Gastrocnemius medialis (tissue), 4 donors: ENCODE measurements at regions not wholly inside any gene's neighbourhood (a gene's known extent, or its start where the extent isn't known, plus 50 kb on each side); places are given as distances from the start of the nearest gene placed in this dataset.

ENCODE experiments used
- CTCF ChIP-seq, 5 experiments: fragments of 450-650 bp in 3 of 5; fragments of 200-600 bp in 2 of 5; sonication (generic) in 2 of 5; IDR thresholded peaks in 4 of 5; conservative IDR thresholded peaks in 1 of 5; 1 replicate in 4 of 5; 2 replicates in 1 of 5; pipeline ENCODE4 v1.5.1; 2016 to 2019; ENCODE audit warnings: antibody characterized with exemption in 5 of 5, mild to moderate bottlenecking in 3 of 5, moderate library complexity in 3 of 5
- POLR2A ChIP-seq, 2 donors: fragments of 450-650 bp; IDR thresholded peaks; one replicate each; pipeline ENCODE4 v1.6.1; 2017; ENCODE audit warnings: antibody characterized with exemption in 2 of 2, mild to moderate bottlenecking in 2 of 2, moderate library complexity in 2 of 2

GRCh38 chr18:72601944-72602343 lies 57.8 kb upstream of the CBLN2 start:
- TF ChIP-seq POLR2A (IDR thresholded peaks at IDR 0.05) = no peak
- no peak for TF ChIP-seq CTCF (IDR thresholded peaks at IDR 0.05 in 4 of 5, conservative IDR thresholded peaks at IDR 0.05 in 1 of 5)
